Endothelial cell of umbilical vein (primary cell): ENCODE measurements at regions not wholly inside any gene's neighbourhood (a gene's known extent, or its start where the extent isn't known, plus 50 kb on each side); places are given as distances from the start of the nearest gene placed in this dataset.

Experiments used
- BruUV-seq: library from RNA; stranded (reverse); fragments of 400-500 nt; replicated peaks from 2 replicates; lab custom pipeline; 2021; lab: Mats Ljungman, UMichigan
- CTCF ChIA-PET: fragments of 300-600, 350-600 bp; sonication (Branson Sonifier 250); formaldehyde crosslinking; loops from one replicate; lab custom pipeline; 2021; ENCODE audit warnings: antibody characterized with exemption, inconsistent platforms; lab: Charles Lee
- POLR2A ChIA-PET: fragments of 300-600, 350-600 bp; sonication (Branson Sonifier 250); formaldehyde crosslinking; loops from one replicate; lab custom pipeline; 2021; ENCODE audit warnings: antibody characterized with exemption, inconsistent platforms; lab: Charles Lee
- DNase-seq: peaks from one replicate; pipeline ENCODE4 v3.0.0-alpha.2; 2011; ENCODE audit warnings: low read depth, low spot score
- FAIRE-seq: peaks from 2 replicates; lab custom pipeline; 2011; peaks lifted over from hg19 to GRCh38; lab: Jason Lieb, UNC
- H2AFZ ChIP-seq: 2 replicates; pipeline ENCODE4 v1.6.0; 2012; ENCODE audit warnings: low read depth, low read length, control low read depth, inconsistent platforms
- H3K27ac ChIP-seq: 2 replicates; pipeline ENCODE4 v1.5.1; 2011; ENCODE audit warnings: low read depth, mild to moderate bottlenecking, control low read depth, low read length, moderate library complexity; ENCODE audit not compliant: insufficient read depth
- H3K27me3 ChIP-seq, 2 experiments: 2 replicates each; pipeline versions ENCODE4 v1.6.0 to v1.6.1; 2011; ENCODE audit warnings: low read length in 2 of 2, mixed read lengths in 1 of 2; ENCODE audit not compliant: control insufficient read depth in 2 of 2, insufficient read depth in 2 of 2
- H3K36me3 ChIP-seq, 2 experiments: 2 replicates in 1 of 2; 3 replicates in 1 of 2; pipeline ENCODE4 v1.5.1; 2011; ENCODE audit warnings: low read length in 2 of 2, mild to moderate bottlenecking in 1 of 2, moderate library complexity in 1 of 2; ENCODE audit not compliant: control insufficient read depth in 2 of 2, insufficient read depth in 2 of 2; ENCODE audit errors: extremely low read depth in 1 of 2
- H3K4me1 ChIP-seq: 3 replicates; pipeline ENCODE4 v1.5.1; 2011; ENCODE audit warnings: mild to moderate bottlenecking, low read length; ENCODE audit not compliant: control insufficient read depth, insufficient read depth; ENCODE audit errors: extremely low read depth
- H3K4me2 ChIP-seq: 2 replicates; pipeline ENCODE4 v1.6.1; 2011; ENCODE audit warnings: low read length, control low read depth, mixed read lengths; ENCODE audit not compliant: insufficient read depth
- H3K4me3 ChIP-seq, 3 experiments: fragments of 200-600 bp in 1 of 3; sonication (generic), shearing (Covaris generic) in 1 of 3; replicated peaks in 1 of 3; 2 replicates each; pipeline ENCODE4 v1.5.1; 2011 to 2016; ENCODE audit warnings: control low read depth in 3 of 3, low read length in 3 of 3, mild to moderate bottlenecking in 2 of 3, inconsistent platforms in 1 of 3, low read depth in 1 of 3, moderate library complexity in 1 of 3; ENCODE audit not compliant: insufficient read depth in 1 of 3
- H3K79me2 ChIP-seq: 2 replicates; pipeline ENCODE4 v1.6.0; 2012; ENCODE audit warnings: low read length, inconsistent platforms; ENCODE audit not compliant: control insufficient read depth, insufficient read depth
- H3K9ac ChIP-seq: replicated peaks from 2 replicates; pipeline ENCODE3; 2011; ENCODE audit warnings: low read length, control low read depth; ENCODE audit not compliant: insufficient read depth; ENCODE audit errors: extremely low read depth
- H3K9me1 ChIP-seq: replicated peaks from 3 replicates; pipeline ENCODE4 v1.6.0; 2011; ENCODE audit warnings: mild to moderate bottlenecking, low read length; ENCODE audit not compliant: control insufficient read depth, insufficient read depth; ENCODE audit errors: extremely low read depth
- H3K9me3 ChIP-seq: replicated peaks from 2 replicates; pipeline ENCODE4 v1.5.1; 2012; ENCODE audit warnings: low read length, inconsistent platforms; ENCODE audit not compliant: control insufficient read depth, insufficient read depth
- H4K20me1 ChIP-seq: replicated peaks from 2 replicates; pipeline ENCODE3; 2011; ENCODE audit warnings: mild to moderate bottlenecking, low read length; ENCODE audit not compliant: control insufficient read depth, insufficient read depth; ENCODE audit errors: extremely low read depth
- EZH2 ChIP-seq: IDR thresholded peaks from 2 replicates; pipeline ENCODE4 v1.6.1; 2012; ENCODE audit warnings: borderline replicate concordance, low read depth, mild to moderate bottlenecking, moderate library complexity, low read length, inconsistent platforms; ENCODE audit not compliant: severe bottlenecking
- POLR2A ChIP-seq: IDR thresholded peaks from 2 replicates; pipeline ENCODE4 v1.6.1; 2012; ENCODE audit warnings: low read depth, mild to moderate bottlenecking, control low read depth, low read length
- POLR2AphosphoS5 ChIP-seq: IDR thresholded peaks from 2 replicates; pipeline ENCODE4 v1.6.1; 2012; ENCODE audit warnings: low read depth, mild to moderate bottlenecking, control low read depth, low read length, moderate library complexity; ENCODE audit not compliant: insufficient read depth
- dilution Hi-C: fragments of 300-500 bp; cut with MboI; formaldehyde crosslinking; loops from one replicate; pipeline ENCODE4 v1.15.0; 2019; ENCODE audit warnings: low sequenced_read_pairs; ENCODE audit not compliant: extremely low pct_ligation_motif_present
- intact Hi-C: fragments of 100-400 bp; cut with micrococcal nuclease; formaldehyde crosslinking; loops from one replicate; pipeline ENCODE4 v1.10.0; 2022
- TF ChIP-seq, protein P1 (sequence below): IDR thresholded peaks from 2 replicates; pipeline ENCODE4 v1.6.1; 2011; ENCODE audit not compliant: insufficient read depth, insufficient read length
- TF ChIP-seq, protein P2 (sequence below), 2 donors: IDR thresholded peaks; 1 replicate in 1 of 2; 2 replicates in 1 of 2; pipeline ENCODE4 v1.5.1; 2011; ENCODE audit warnings: low read length in 2 of 2, mild to moderate bottlenecking in 2 of 2, moderate library complexity in 2 of 2, control low read depth in 1 of 2, inconsistent platforms in 1 of 2, low read depth in 1 of 2; ENCODE audit not compliant: insufficient read depth in 1 of 2; ENCODE audit errors: extremely low read depth in 1 of 2

DNA sequence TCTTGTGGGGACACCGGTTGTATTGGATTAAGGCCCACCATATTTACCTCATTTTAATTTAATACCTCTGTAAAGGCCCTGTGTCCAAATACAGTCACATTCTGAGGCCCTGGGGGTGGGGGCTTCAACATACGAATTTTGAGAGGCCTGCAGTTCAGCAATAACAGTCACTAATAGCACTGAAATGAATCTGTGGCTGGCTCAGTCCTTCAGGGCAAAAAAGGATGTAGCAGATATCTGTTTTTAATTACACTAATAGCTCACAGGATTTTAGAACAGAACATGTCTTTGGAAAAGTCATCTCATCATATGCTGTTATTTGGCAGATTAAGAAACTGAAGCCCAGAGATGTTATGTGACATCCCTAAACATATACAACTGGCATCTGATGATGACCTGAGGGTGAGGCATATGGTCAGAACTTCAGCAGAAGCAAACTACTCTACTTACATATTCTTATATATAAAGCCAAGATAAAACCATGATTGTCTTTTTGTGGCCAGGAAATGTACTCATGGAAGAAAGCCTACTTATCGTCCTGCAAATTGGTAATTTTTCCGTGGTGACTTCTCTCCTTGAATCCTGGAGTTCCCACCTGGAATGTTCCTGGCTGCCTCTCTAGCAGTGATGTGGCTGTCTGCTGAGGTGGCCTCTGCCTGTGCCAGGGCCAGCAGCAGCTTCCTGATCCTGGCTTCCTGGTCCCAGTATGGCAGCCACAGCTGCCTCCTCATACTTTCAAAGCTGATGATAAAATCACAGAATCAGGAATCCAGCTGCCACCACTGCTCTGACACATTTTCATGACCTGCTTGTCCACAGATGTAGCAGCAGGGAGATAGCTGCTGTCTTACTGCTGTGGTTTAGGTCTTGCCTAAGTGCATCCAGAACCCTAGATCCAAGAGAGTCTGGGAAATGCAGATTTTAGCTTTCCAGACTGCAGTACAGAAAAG, 72.1 kb upstream of the ANKRD55 start:
- Histone ChIP-seq H3K9me3 (no peaks in the 10 kb centered on the region), H3K27ac (no peak overlapping the region), H3K79me2 (no peaks in the 10 kb centered on the region), H3K4me1 (peaks cover 11% of the 10 kb centered on the region), H3K27me3 (no peaks in the 10 kb centered on the region), H3K4me2 (no peak overlapping the region), H3K9me1 (no peaks in the 10 kb centered on the region), H3K4me3 (no peak overlapping the region), H3K9ac (no peak overlapping the region), H3K36me3 (no peaks in the 10 kb centered on the region), H4K20me1 (no peaks in the 10 kb centered on the region), H2AFZ (no peak overlapping the region)
- FAIRE-seq (no peak), DNase-seq (no peak)
- dilution Hi-C loops (no loop called here), intact Hi-C loops (no loop called here)
- no TSS peak for BruUV-seq
- ChIA-PET CTCF (interaction anchor here (1.0 to 3.2 kb wide), 4 partner anchors 13 to 35 kb away, joined by 3 to 34 read pairs (median 3); no protein-coding TSS in a partner anchor), POLR2A (no interaction called here)
- TF ChIP-seq POLR2AphosphoS5, result no peak
- TF ChIP-seq, protein P1, sequence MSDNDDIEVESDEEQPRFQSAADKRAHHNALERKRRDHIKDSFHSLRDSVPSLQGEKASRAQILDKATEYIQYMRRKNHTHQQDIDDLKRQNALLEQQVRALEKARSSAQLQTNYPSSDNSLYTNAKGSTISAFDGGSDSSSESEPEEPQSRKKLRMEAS, result no peak

- Histone ChIP-seq H3K79me2 (no peaks in the 10 kb centered on the region), H3K9me3 (no peaks in the 10 kb centered on the region), H3K9ac (no peak overlapping the region), H3K4me3 (no peak overlapping the region), H3K36me3 (no peaks in the 10 kb centered on the region), H4K20me1 (no peaks in the 10 kb centered on the region), H3K9me1 (no peaks in the 10 kb centered on the region), H3K4me1 (peaks cover 11% of the 10 kb centered on the region), H3K27me3 (no peaks in the 10 kb centered on the region), H2AFZ (no peak overlapping the region), H3K4me2 (no peak overlapping the region), H3K27ac (no peak overlapping the region)
- DNase-seq, result peak; percentile 11
- FAIRE-seq, result no peak
- TF ChIP-seq POLR2A (no peak), POLR2AphosphoS5 (no peak), EZH2 (no peak)
- TF ChIP-seq, protein P2, sequence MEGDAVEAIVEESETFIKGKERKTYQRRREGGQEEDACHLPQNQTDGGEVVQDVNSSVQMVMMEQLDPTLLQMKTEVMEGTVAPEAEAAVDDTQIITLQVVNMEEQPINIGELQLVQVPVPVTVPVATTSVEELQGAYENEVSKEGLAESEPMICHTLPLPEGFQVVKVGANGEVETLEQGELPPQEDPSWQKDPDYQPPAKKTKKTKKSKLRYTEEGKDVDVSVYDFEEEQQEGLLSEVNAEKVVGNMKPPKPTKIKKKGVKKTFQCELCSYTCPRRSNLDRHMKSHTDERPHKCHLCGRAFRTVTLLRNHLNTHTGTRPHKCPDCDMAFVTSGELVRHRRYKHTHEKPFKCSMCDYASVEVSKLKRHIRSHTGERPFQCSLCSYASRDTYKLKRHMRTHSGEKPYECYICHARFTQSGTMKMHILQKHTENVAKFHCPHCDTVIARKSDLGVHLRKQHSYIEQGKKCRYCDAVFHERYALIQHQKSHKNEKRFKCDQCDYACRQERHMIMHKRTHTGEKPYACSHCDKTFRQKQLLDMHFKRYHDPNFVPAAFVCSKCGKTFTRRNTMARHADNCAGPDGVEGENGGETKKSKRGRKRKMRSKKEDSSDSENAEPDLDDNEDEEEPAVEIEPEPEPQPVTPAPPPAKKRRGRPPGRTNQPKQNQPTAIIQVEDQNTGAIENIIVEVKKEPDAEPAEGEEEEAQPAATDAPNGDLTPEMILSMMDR (IDR thresholded peaks at IDR 0.05; ENCODE audit: extremely low read depth in 1 of 2, insufficient read depth in 1 of 2, low read depth in 1 of 2, low read length in 2 of 2), result no peak
- TF ChIP-seq, protein P1, result no peak
- dilution Hi-C loops (no loop called here), intact Hi-C loops (no loop called here)
- ChIA-PET CTCF (interaction anchor here (0.6 to 3.2 kb wide), 9 partner anchors 12 to 535 kb away, joined by 3 to 34 read pairs (median 4); no protein-coding TSS in a partner anchor), POLR2A (no interaction called here)
- BruUV-seq, result no TSS peak
Observed at GRCh38 chr5:56303511-56303910, 70.4 kb upstream of the ANKRD55 start.
